Transverse colon (tissue), 4 donors: ENCODE measurements at regions not wholly inside any gene's neighbourhood (a gene's known extent, or its start where the extent isn't known, plus 50 kb on each side); places are given as distances from the start of the nearest gene placed in this dataset.

Source experiments
- CTCF ChIP-seq, 5 experiments: fragments of 200-600 bp in 3 of 5; fragments of 450-650 bp in 2 of 5; sonication (generic) in 3 of 5; IDR thresholded peaks; 1 replicate in 2 of 5; 2 replicates in 3 of 5; pipeline ENCODE4 v1.5.1; 2016 to 2017; ENCODE audit warnings: antibody characterized with exemption in 5 of 5, inconsistent platforms in 3 of 5, mild to moderate bottlenecking in 2 of 5, moderate library complexity in 1 of 5
- EP300 ChIP-seq: sonication (generic); formaldehyde crosslinking; IDR thresholded peaks from one replicate; pipeline ENCODE4 v1.6.1; 2017; ENCODE audit warnings: antibody characterized with exemption, low read depth
- POLR2A ChIP-seq: fragments of 450-650 bp; IDR thresholded peaks from one replicate; pipeline ENCODE4 v1.6.1; 2016; ENCODE audit warnings: antibody characterized with exemption, mild to moderate bottlenecking, moderate library complexity
- POLR2AphosphoS5 ChIP-seq, 3 donors: sonication (generic); formaldehyde crosslinking; IDR thresholded peaks; one replicate each; pipeline ENCODE4 v1.6.1; 2016; ENCODE audit warnings: antibody characterized with exemption in 3 of 3

GRCh38 chr1:39105841-39106765, 80.0 kb downstream of the NDUFS5 start:
- no peak for TF ChIP-seq CTCF (IDR thresholded peaks at IDR 0.05)
- TF ChIP-seq EP300, result no peak
- TF ChIP-seq POLR2A, result no peak
- no peak for TF ChIP-seq POLR2AphosphoS5 (IDR thresholded peaks at IDR 0.05)
